Dendritic cell treated with granulocyte-macrophage colony-stimulating factor and Interleukin-4, amounts not matched to agents 40 ng/mL and 50 ng/mL, for 4 days (primary cell): ENCODE measurements at regions not wholly inside any gene's neighbourhood (a gene's known extent, or its start where the extent isn't known, plus 50 kb on each side); places are given as distances from the start of the nearest gene placed in this dataset.

Source experiments
- H3K27ac Mint-ChIP-seq: one replicate; pipeline ENCODE4 v1.8.0; 2022; ENCODE audit warnings: mild to moderate bottlenecking, mixed read lengths
- H3K27me3 Mint-ChIP-seq: one replicate; pipeline ENCODE4 v1.8.0; 2022; ENCODE audit warnings: mild to moderate bottlenecking, mixed read lengths
- H3K36me3 Mint-ChIP-seq: one replicate; pipeline ENCODE4 v1.8.0; 2022; ENCODE audit warnings: low read depth, mixed read lengths
- H3K4me1 Mint-ChIP-seq: one replicate; pipeline ENCODE4 v1.8.0; 2022; ENCODE audit warnings: low read depth, mixed read lengths
- H3K4me3 Mint-ChIP-seq: one replicate; pipeline ENCODE4 v1.8.0; 2022; ENCODE audit warnings: mild to moderate bottlenecking, moderate library complexity, mixed read lengths
- H3K9me3 Mint-ChIP-seq: one replicate; pipeline ENCODE4 v1.8.0; 2022; ENCODE audit warnings: mixed read lengths
- intact Hi-C: fragments of 100-400 bp; cut with micrococcal nuclease; formaldehyde crosslinking; loops from one replicate; pipeline ENCODE4 v1.15.0; 2022

DNA sequence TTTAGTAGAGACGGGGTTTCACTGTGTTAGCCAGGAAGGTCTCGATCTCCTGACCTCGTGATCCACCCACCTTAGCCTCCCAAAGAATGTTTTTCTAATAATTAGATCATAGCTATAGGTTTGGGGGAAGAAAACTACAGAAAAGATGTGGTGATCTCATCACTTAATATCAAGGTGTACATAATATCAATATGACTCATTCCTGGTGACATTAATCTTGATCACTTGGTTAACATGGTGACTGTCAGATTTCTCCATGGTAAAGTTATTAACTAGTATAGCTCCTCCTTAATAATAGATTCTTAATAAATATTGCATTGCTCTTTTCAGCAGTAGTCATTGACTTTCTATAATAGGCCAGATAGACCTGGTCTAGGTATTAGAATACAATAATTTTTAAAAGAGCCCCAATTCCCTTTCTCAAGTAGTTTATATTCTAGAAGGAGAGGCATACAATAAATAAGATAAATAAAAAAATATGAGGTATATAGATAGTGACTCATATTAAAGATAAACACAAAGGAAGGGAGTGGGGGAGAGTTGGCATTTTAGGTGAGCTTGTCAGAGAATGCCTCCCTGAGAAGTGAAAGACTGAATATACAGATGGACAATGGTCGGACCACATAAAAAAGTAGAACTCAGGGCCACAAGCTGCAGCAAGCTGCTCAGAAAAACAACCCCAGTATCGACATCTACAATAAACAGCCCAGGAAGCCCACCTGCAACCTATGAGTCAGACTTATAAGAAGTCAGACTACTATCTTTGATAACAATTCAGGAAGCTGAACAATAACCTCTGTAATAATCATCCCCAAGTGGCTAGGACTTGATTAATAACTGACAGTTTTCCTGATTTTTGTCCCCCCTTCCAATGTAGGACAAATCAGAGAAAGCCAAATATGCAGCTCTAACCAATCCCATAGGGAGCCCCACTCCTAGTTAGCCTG, 210.8 kb downstream of the RFC3 start:
- H3K27me3 Mint-ChIP-seq = no peaks in the 10 kb centered on the region
- H3K27ac Mint-ChIP-seq = no peak overlapping the region
- H3K4me1 Mint-ChIP-seq = no peaks in the 10 kb centered on the region
- peaks cover 37% of the 10 kb centered on the region for H3K9me3 Mint-ChIP-seq
- H3K4me3 Mint-ChIP-seq = no peak overlapping the region
- no peaks in the 10 kb centered on the region for H3K36me3 Mint-ChIP-seq
- intact Hi-C loops = no loop called here

- intact Hi-C loops = no loop called here
- no peak overlapping the region for H3K4me3 Mint-ChIP-seq
- no peak overlapping the region for H3K27ac Mint-ChIP-seq
- H3K4me1 Mint-ChIP-seq = no peaks in the 10 kb centered on the region
- no peaks in the 10 kb centered on the region for H3K36me3 Mint-ChIP-seq
- peaks cover 48% of the 10 kb centered on the region for H3K9me3 Mint-ChIP-seq
- H3K27me3 Mint-ChIP-seq = no peaks in the 10 kb centered on the region
These were observed 212.8 kb downstream of the RFC3 start for GRCh38 chr13:34030782-34031181.

DNA sequence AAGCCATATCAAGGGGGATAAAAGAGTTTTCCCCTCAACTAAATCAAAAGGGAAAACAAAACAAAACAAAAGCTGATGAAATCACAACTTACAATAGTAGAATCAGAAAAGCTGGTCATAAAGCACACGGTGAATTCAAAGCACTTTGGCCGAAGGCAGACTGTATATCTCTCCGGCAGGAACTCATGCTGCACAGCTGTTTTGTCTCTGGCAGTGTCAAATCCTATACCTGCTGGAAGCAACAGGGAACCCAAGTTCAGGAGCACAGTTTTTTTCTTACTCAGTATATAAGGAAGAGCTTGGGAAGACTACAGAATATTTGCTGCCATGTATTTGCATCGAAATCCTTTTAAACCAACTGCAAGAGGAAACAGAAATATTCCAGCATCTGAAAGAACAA, 213.7 kb downstream of the RFC3 start:
- no peak overlapping the region for H3K27ac Mint-ChIP-seq
- H3K9me3 Mint-ChIP-seq = peaks cover 44% of the 10 kb centered on the region
- H3K36me3 Mint-ChIP-seq = no peaks in the 10 kb centered on the region
- no peaks in the 10 kb centered on the region for H3K27me3 Mint-ChIP-seq
- intact Hi-C loops = no loop called here
- H3K4me1 Mint-ChIP-seq = no peaks in the 10 kb centered on the region
- H3K4me3 Mint-ChIP-seq = no peak overlapping the region

DNA sequence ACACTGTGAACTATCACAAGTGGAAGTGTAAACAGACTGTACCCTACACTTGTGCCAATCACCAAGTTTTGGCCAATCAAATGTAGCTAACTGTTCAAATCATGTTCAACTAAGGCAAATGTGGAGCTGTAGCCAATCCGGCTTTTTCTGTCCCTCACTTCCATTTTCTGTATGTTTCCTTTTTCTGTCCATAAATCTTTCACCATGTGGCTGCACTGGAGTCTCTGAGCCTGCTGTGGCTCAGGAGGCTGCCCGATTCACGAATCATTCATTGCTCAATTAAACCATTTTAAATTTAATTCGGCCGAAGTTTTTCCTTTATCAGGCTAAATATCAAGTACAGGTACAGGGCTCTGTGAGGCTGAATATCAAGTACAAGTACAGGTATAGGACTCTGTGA, 216.5 kb downstream of the RFC3 start:
- intact Hi-C loops = no loop called here
- Mint-ChIP-seq H3K4me1 (no peaks in the 10 kb centered on the region), H3K4me3 (no peak overlapping the region), H3K36me3 (no peaks in the 10 kb centered on the region), H3K27ac (no peak overlapping the region), H3K27me3 (no peaks in the 10 kb centered on the region), H3K9me3 (peaks cover 30% of the 10 kb centered on the region)

DNA sequence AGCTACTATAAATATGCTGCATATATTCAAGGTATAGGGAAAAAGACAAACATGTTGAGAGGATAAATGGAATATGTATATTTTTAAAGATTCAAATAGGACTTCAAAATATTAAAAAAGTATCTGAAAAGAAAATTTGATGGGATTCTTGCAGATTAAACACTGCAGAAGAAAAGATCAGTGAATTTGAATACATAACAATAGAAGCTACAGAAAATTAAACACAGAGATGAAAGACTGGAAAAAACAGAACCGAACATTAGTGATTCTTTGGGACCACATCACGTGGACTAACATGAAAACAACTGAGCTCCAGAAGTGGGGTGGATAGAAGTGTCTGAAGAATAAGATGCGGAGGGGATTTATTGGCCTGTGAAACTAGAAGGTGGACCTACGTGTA, 217.2 kb downstream of the RFC3 start:
- Mint-ChIP-seq H3K4me3 (no peak overlapping the region), H3K36me3 (no peaks in the 10 kb centered on the region), H3K27ac (no peak overlapping the region), H3K27me3 (no peaks in the 10 kb centered on the region), H3K4me1 (no peaks in the 10 kb centered on the region), H3K9me3 (peaks cover 23% of the 10 kb centered on the region)
- intact Hi-C loops = no loop called here

- Mint-ChIP-seq H3K4me3 (no peak overlapping the region), H3K27ac (no peak overlapping the region), H3K9me3 (peaks cover 16% of the 10 kb centered on the region), H3K36me3 (no peaks in the 10 kb centered on the region), H3K27me3 (no peaks in the 10 kb centered on the region), H3K4me1 (no peaks in the 10 kb centered on the region)
- intact Hi-C loops = no loop called here
These were observed 217.9 kb downstream of the RFC3 start for GRCh38 chr13:34035676-34036325.

DNA sequence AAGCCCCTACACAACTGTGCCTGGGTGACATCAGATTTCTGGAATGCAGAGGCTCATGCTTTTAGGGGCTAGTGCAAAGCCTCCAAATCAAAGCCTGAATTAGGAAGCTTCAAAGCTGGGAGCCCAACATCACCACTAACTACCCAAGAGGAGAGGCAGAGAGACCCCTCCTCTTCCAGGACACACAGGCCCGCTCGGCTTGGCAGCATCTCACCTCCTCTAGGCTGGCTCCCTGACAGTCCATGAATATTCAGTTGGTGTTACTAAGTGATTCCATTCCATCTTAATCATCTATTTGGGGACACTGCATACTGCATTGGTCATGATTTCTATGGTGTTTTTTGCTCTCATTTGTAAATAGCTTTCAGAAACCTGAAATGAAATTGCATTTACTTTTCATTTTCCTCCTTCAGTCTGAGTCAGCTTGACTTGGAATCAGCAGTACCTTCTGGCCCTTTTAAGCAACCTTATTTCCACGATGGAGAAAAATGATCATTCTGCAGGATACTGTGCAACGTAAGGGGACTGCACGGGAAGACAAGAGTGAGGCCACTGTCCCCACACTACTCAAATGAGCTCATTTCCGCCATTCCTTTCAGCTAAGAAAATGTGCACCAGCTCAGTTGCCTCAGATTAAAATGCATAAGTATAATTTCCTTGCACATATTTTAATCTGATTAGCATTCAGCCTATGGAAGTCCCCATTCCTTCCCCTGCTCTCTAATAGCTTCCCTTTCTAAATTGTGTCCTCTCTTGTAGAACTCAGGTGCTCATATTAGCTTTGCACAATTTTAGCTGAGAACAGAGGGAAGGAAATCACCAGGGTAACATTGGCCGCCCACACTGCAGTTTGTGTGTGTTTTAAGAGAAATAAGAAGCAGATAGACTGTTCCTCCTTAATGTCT, 219.9 kb downstream of the RFC3 start:
- Mint-ChIP-seq H3K4me3 (no peak overlapping the region), H3K36me3 (no peaks in the 10 kb centered on the region), H3K27ac (no peak overlapping the region), H3K27me3 (no peaks in the 10 kb centered on the region), H3K4me1 (no peaks in the 10 kb centered on the region), H3K9me3 (peaks cover 28% of the 10 kb centered on the region)
- intact Hi-C loops = no loop called here

DNA sequence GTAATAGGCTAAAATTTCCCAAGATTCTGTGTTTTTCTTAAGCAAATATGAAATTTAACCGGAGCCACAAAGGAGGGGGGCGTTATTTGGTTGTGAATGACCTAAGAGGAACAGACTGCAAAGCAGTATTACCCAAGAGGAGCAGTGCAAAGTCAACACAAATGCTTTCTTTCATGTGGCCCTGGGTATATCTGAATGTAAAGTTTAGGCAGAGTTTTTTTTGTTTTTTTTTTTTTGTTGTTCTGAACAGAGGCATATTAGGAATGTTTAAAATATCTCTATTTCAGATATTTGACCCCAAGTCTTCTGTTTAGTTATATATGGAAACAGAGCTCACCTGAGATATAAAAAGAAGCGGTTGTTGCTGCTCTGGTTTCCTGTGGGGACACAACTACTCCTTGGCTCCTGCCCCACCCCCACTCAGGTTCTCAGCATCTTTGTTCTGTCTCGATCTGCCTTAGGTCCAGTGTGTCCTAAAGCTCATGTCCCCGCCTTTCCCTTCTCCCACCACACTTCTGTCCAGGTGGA, 220.7 kb downstream of the RFC3 start:
- no peak overlapping the region for H3K27ac Mint-ChIP-seq
- H3K4me3 Mint-ChIP-seq = no peak overlapping the region
- intact Hi-C loops = no loop called here
- H3K4me1 Mint-ChIP-seq = no peaks in the 10 kb centered on the region
- peaks cover 35% of the 10 kb centered on the region for H3K9me3 Mint-ChIP-seq
- no peaks in the 10 kb centered on the region for H3K36me3 Mint-ChIP-seq
- H3K27me3 Mint-ChIP-seq = no peaks in the 10 kb centered on the region

DNA sequence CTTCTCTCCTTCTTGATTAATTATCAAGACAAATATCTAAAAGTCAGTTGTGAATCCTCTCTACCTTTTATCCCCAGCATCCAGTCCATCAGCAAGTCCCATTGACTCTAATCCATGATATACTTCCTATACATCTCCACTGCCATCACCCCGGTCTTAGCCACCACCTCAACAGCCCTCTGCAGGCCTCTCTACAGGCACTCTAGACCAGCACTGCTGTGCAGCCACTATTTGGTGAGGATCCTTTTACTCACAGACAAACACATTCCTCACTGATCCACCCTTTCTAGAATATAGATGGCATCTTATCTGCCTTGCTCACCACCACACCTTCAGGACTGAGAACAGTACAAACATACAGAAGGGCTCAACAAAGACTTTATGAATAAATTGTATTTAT, 221.7 kb downstream of the RFC3 start:
- intact Hi-C loops = no loop called here
- no peaks in the 10 kb centered on the region for H3K4me1 Mint-ChIP-seq
- H3K4me3 Mint-ChIP-seq = no peak overlapping the region
- no peaks in the 10 kb centered on the region for H3K36me3 Mint-ChIP-seq
- peaks cover 30% of the 10 kb centered on the region for H3K9me3 Mint-ChIP-seq
- H3K27me3 Mint-ChIP-seq = no peaks in the 10 kb centered on the region
- no peak overlapping the region for H3K27ac Mint-ChIP-seq

DNA sequence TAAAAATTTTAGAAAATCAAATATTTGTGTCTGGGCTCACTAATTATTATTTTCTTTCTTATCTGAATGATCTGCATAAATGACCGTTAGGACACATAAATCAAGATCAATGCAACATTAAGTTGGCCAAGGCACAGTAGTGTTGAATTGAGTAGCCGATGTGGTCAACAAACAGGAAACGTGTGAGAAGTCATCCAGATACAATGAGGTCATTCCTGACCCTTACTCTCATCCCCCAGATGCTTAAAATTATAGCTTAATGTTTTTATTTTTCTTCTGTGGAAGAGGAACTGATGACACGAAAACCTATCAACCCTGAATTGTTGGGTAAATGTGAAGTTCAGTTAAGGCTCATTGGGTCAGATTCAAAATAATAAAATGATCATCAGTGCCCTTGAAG, 222.9 kb downstream of the RFC3 start:
- no peak overlapping the region for H3K27ac Mint-ChIP-seq
- H3K4me1 Mint-ChIP-seq = no peaks in the 10 kb centered on the region
- peaks cover 23% of the 10 kb centered on the region for H3K9me3 Mint-ChIP-seq
- H3K36me3 Mint-ChIP-seq = no peaks in the 10 kb centered on the region
- intact Hi-C loops = no loop called here
- no peak overlapping the region for H3K4me3 Mint-ChIP-seq
- H3K27me3 Mint-ChIP-seq = no peaks in the 10 kb centered on the region

GRCh38 chr13:34044041-34044440, 226.1 kb downstream of the RFC3 start:
- peaks cover 20% of the 10 kb centered on the region for H3K9me3 Mint-ChIP-seq

DNA sequence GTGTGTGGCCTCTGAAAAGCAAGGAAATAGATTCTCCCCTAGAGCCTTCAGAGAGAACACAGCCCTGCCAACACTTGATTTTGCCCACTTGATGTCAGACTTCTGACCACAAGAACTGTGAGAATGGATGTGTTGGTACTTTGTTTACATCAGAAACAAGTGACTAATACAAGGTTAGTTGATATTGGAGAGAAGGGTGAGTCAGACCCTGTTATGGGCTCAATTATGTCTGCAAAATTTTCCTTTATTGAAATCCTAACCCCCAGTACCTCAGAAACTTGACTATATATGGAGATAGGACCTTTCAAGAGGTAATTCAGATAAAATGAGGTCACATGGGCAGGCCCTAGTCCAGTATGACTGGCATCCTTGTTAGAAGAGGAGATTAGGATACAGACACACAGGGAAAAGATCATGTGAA, 226.7 kb downstream of the RFC3 start:
- Mint-ChIP-seq H3K27ac (no peak overlapping the region), H3K27me3 (no peaks in the 10 kb centered on the region), H3K9me3 (peaks cover 20% of the 10 kb centered on the region), H3K4me3 (no peak overlapping the region), H3K36me3 (no peaks in the 10 kb centered on the region), H3K4me1 (no peaks in the 10 kb centered on the region)
- intact Hi-C loops = no loop called here

More at GRCh38 chr13:34044041-34044440, 226.1 kb downstream of the RFC3 start:
- no peak overlapping the region for H3K4me3 Mint-ChIP-seq
- H3K27ac Mint-ChIP-seq = no peak overlapping the region
- no peaks in the 10 kb centered on the region for H3K27me3 Mint-ChIP-seq
- H3K36me3 Mint-ChIP-seq = no peaks in the 10 kb centered on the region
- no peaks in the 10 kb centered on the region for H3K4me1 Mint-ChIP-seq
- intact Hi-C loops = no loop called here

- Mint-ChIP-seq H3K4me1 (no peaks in the 10 kb centered on the region), H3K36me3 (no peaks in the 10 kb centered on the region), H3K27me3 (no peaks in the 10 kb centered on the region)
These were observed 228.5 kb downstream of the RFC3 start for GRCh38 chr13:34046457-34046856.

More at GRCh38 chr13:34046457-34046856, 228.5 kb downstream of the RFC3 start:
- intact Hi-C loops = no loop called here
- Mint-ChIP-seq H3K4me3 (no peak overlapping the region), H3K27ac (no peak overlapping the region), H3K9me3 (peaks cover 21% of the 10 kb centered on the region)
